BJ (cell line): ENCODE measurements at regions not wholly inside any gene's neighbourhood (a gene's known extent, or its start where the extent isn't known, plus 50 kb on each side); places are given as distances from the start of the nearest gene placed in this dataset.

ENCODE experiments used
- CTCF ChIA-PET: fragments of 350-600 bp; formaldehyde crosslinking; extraction: SDS; loops from one replicate; lab custom pipeline; 2021; ENCODE audit warnings: antibody characterized with exemption, inconsistent platforms; lab: Yijun Ruan, JAX
- POLR2A ChIA-PET: fragments of 300-600 bp; sonication (Branson Sonifier 250); formaldehyde crosslinking; extraction: SDS; loops from one replicate; lab custom pipeline; 2021; ENCODE audit warnings: antibody characterized with exemption; lab: Charles Lee
- DNase-seq: peaks from one replicate; pipeline ENCODE4 v3.0.0-alpha.2; 2011; ENCODE audit warnings: low read depth
- H3K27me3 ChIP-seq: 2 replicates; pipeline ENCODE4 v1.6.0; 2011; ENCODE audit warnings: low read length; ENCODE audit not compliant: control insufficient read depth, insufficient read depth
- H3K36me3 ChIP-seq: 2 replicates; pipeline ENCODE4 v1.5.1; 2011; ENCODE audit warnings: low read length; ENCODE audit not compliant: control insufficient read depth, insufficient read depth
- H3K4me3 ChIP-seq: 2 replicates; pipeline ENCODE4 v1.5.1; 2011; ENCODE audit warnings: low read depth, mild to moderate bottlenecking, control low read depth, low read length
- TF ChIP-seq, protein P1 (sequence below): IDR thresholded peaks from 2 replicates; pipeline ENCODE4 v1.5.1; 2011; ENCODE audit warnings: low read depth, mild to moderate bottlenecking, control low read depth, inconsistent platforms, low read length, moderate library complexity; ENCODE audit not compliant: insufficient read depth

DNA sequence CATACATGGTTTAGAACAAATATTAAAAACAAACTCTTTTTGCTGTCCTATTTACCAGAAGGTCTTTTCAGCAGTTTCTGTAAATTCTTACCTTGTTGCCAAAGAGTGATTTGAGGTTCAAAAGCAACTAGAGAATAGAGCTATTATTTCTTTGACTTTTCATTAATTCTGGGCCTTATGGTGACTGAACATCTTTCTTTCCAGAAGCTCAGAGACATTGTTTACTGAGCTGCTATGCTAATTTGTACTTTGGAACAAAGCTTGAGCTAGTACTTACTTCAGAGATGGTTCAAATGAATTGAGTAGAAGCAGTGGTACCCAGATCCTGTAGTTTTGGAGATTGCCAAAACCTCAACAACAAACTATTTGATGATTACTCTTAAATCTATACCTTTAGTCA, 331.2 kb downstream of the SPRY2 start:
- CTCF ChIA-PET, result no interaction called here
- DNase-seq, result no peak
- Histone ChIP-seq H3K4me3 (no peak overlapping the region), H3K36me3 (no peaks in the 10 kb centered on the region), H3K27me3 (no peaks in the 10 kb centered on the region)
- TF ChIP-seq, protein P1, sequence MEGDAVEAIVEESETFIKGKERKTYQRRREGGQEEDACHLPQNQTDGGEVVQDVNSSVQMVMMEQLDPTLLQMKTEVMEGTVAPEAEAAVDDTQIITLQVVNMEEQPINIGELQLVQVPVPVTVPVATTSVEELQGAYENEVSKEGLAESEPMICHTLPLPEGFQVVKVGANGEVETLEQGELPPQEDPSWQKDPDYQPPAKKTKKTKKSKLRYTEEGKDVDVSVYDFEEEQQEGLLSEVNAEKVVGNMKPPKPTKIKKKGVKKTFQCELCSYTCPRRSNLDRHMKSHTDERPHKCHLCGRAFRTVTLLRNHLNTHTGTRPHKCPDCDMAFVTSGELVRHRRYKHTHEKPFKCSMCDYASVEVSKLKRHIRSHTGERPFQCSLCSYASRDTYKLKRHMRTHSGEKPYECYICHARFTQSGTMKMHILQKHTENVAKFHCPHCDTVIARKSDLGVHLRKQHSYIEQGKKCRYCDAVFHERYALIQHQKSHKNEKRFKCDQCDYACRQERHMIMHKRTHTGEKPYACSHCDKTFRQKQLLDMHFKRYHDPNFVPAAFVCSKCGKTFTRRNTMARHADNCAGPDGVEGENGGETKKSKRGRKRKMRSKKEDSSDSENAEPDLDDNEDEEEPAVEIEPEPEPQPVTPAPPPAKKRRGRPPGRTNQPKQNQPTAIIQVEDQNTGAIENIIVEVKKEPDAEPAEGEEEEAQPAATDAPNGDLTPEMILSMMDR, result no peak
- POLR2A ChIA-PET, result no interaction called here

DNA sequence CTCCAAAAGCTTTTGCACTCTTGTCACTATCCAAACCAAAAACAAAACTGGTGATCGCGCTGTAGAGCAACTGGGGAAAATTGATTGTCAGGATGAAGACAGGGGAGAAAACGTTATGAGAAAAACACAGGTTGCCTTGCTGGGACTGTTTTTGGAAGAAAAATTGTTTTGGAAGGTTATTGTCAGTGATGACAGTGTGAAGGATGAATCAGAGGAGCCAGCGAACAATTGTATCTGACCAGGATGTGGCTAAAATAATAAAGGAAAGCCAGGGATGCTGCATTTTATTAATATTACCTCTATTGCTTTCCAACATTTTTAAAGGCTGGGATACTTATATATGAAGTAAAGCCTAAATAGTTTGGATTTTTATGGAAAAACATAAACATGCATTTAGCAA, 334.0 kb downstream of the SPRY2 start:
- no peaks in the 10 kb centered on the region for H3K27me3 ChIP-seq
- no peak for DNase-seq
- H3K36me3 ChIP-seq, result no peaks in the 10 kb centered on the region
- ChIA-PET POLR2A (no interaction called here), CTCF (interaction anchor here (0.9 to 1.4 kb wide), 2 partner anchors 8 to 335 kb away, joined by 3 to 4 read pairs; no protein-coding TSS in a partner anchor)
- H3K4me3 ChIP-seq, result no peak overlapping the region
- TF ChIP-seq, protein P1, result no peak

DNA sequence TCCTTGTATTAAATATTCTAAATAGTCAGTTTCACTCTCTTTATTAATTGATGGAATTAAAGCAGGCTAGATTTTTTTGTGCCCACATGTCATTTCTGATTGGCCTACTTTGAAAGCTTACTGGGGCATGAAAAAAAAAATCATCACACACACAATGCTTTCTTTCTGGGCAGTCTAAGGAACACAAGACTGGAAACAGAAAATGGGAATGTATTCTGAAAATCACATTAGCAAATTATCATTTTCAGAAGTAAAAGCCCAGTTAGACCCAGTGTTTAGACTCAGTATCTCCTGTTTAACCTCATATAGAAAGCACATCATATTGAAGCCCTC, 339.4 kb downstream of the SPRY2 start:
- POLR2A ChIA-PET, result no interaction called here
- no peaks in the 10 kb centered on the region for H3K36me3 ChIP-seq
- TF ChIP-seq, protein P1, result no peak
- CTCF ChIA-PET, result interaction anchor here (1.4 kb wide), 1 partner anchor 10 kb away, joined by 5 read pairs; no protein-coding TSS in a partner anchor
- H3K4me3 ChIP-seq, result no peak overlapping the region
- DNase-seq, result no peak
- H3K27me3 ChIP-seq, result no peaks in the 10 kb centered on the region

DNA sequence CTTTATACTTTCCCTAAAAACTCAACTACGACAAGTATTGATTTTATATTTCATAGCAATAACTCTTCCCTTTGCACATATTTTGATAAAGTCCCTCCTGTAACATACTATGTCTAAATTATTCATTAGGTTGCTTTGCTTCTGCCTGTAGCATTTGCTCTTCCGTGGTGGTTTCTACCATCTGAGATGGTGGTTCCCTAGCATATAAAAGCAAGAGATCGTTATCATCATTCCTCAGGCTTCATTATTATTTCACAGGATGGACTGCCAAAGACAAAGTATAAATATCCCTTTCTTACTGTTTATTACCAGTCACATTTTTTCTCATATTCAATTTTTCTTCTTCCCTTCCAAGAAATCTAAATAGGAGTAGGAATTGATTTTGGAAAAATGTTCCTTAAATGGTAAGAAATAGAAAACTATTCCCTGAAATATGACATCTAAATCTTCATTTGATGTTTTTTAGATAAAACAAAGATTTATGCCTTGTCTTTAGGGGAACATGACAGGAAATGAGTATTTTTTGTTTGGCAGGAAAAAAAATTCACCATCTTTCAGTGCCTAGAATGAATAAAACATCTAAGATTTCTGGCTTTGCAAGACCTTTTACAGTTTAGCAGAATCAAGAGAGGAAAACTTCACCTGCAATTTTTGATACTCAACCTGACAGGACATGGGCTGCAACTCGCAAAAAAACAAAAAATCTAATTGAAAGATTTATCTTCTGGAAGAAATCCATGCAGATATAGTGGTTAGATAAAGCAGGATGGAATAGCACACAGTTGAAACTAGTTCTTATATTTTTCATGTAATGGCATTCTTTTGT, 340.0 kb downstream of the SPRY2 start:
- ChIA-PET POLR2A (no interaction called here), CTCF (interaction anchor here (1.4 kb wide), 1 partner anchor 11 kb away, joined by 5 read pairs; no protein-coding TSS in a partner anchor)
- TF ChIP-seq, protein P1, result no peak
- H3K27me3 ChIP-seq, result no peaks in the 10 kb centered on the region
- H3K4me3 ChIP-seq, result no peak overlapping the region
- H3K36me3 ChIP-seq, result no peaks in the 10 kb centered on the region
- no peak for DNase-seq

DNA sequence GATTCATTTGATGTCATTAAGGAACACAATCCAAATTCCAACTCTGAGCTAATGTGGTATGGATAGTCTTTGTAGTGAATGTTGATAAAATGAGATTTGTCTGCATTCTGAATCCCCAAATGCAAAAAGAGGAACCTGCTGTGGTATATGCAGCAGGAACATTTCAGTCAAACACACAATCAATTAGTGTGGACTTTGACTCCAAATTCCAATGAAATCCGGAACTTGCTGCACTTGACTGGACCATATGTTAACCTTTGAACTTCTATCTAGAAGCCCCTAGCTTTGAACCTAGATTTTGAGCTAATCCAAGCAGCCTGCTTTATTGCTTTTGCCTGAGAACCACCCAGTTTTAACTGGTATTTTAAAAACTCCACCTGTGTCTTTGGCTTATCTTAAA, 341.3 kb downstream of the SPRY2 start:
- TF ChIP-seq, protein P1, result no peak
- no peak overlapping the region for H3K4me3 ChIP-seq
- POLR2A ChIA-PET, result no interaction called here

More for the DNA sequence above, 341.3 kb downstream of the SPRY2 start:
- no peaks in the 10 kb centered on the region for H3K36me3 ChIP-seq
- CTCF ChIA-PET, result no interaction called here
- no peaks in the 10 kb centered on the region for H3K27me3 ChIP-seq
- no peak for DNase-seq
